ENCODE measurements at regions not wholly inside any gene's neighbourhood (a gene's known extent, or its start where the extent isn't known, plus 50 kb on each side); places are given as distances from the start of the nearest gene placed in this dataset.

- H3K27me3 ChIP-seq, result peaks cover 0 to 8% (median 0%) of the 10 kb centered on the region in 4 donors
- DNase-seq, result no peak
- intact Hi-C loops (cut with DNase I), result no loop called here
- no peaks in the 10 kb centered on the region for H3K9me3 ChIP-seq
- no peaks in the 10 kb centered on the region for H3K36me3 ChIP-seq
- TF ChIP-seq POLR2A (IDR thresholded peaks at IDR 0.05), result no peak
- TF ChIP-seq, protein P1, sequence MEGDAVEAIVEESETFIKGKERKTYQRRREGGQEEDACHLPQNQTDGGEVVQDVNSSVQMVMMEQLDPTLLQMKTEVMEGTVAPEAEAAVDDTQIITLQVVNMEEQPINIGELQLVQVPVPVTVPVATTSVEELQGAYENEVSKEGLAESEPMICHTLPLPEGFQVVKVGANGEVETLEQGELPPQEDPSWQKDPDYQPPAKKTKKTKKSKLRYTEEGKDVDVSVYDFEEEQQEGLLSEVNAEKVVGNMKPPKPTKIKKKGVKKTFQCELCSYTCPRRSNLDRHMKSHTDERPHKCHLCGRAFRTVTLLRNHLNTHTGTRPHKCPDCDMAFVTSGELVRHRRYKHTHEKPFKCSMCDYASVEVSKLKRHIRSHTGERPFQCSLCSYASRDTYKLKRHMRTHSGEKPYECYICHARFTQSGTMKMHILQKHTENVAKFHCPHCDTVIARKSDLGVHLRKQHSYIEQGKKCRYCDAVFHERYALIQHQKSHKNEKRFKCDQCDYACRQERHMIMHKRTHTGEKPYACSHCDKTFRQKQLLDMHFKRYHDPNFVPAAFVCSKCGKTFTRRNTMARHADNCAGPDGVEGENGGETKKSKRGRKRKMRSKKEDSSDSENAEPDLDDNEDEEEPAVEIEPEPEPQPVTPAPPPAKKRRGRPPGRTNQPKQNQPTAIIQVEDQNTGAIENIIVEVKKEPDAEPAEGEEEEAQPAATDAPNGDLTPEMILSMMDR (IDR thresholded peaks at IDR 0.05), result no peak
- peaks cover 0 to 16% (median 0%) of the 10 kb centered on the region in 3 donors for H3K4me1 ChIP-seq
- no peak overlapping the region for H3K4me3 ChIP-seq
- 21 to 32% methylated on average over 1 of the region's 1 CpG for whole genome bisulfite sequencing, 2 donors
- H3K27ac ChIP-seq, result no peak overlapping the region
These were observed 101.7 kb upstream of the RBBP8 start for GRCh38 chr18:22831441-22831904.

DNA sequence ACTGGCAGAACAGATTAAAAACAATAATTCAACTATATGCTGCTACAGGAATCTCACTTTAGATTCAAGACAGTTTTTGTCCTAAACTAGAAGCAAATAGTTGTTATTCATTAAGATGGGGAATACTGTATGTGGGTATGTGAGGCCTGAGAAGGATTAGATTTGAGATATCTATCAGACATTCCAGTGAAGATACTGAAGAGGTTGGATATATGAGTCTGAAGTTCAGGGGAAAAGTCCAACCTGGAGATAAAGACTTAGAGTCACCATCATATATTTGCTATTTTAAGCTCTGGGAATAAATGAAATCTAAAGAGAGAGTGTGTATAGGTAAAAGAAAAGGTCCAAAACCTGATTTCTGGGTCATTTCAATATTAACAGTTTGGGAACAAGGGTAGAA lies 96.2 kb upstream of the RBBP8 start:
- no peak for DNase-seq
- peaks cover 0 to 17% (median 0%) of the 10 kb centered on the region in 4 donors for H3K27me3 ChIP-seq
- no peak overlapping the region for H3K27ac ChIP-seq
- intact Hi-C loops (cut with DNase I), result no loop called here
- TF ChIP-seq POLR2A (IDR thresholded peaks at IDR 0.05), result no peak
- TF ChIP-seq, protein P1 (IDR thresholded peaks at IDR 0.05), result no peak
- H3K4me1 ChIP-seq, result peaks cover 0 to 29% (median 5%) of the 10 kb centered on the region in 3 donors
- no peaks in the 10 kb centered on the region for H3K9me3 ChIP-seq
- no peaks in the 10 kb centered on the region for H3K36me3 ChIP-seq
- no peak overlapping the region for H3K4me3 ChIP-seq

GRCh38 chr18:22838221-22838620 lies 94.9 kb upstream of the RBBP8 start:
- Histone ChIP-seq H3K4me1 (peaks cover 0 to 42% (median 5%) of the 10 kb centered on the region in 3 donors), H3K36me3 (no peaks in the 10 kb centered on the region), H3K4me3 (no peak overlapping the region), H3K27me3 (peaks cover 0 to 9% (median 0%) of the 10 kb centered on the region in 4 donors), H3K9me3 (no peaks in the 10 kb centered on the region), H3K27ac (no peak overlapping the region)
- TF ChIP-seq POLR2A (IDR thresholded peaks at IDR 0.05), result no peak
- TF ChIP-seq, protein P1 (IDR thresholded peaks at IDR 0.05), result no peak
- WGBS, 2 donors, result 80 to 100% methylated on average over 1 of the region's 1 CpG
- intact Hi-C loops (cut with DNase I), result no loop called here
- DNase-seq, result no peak

DNA sequence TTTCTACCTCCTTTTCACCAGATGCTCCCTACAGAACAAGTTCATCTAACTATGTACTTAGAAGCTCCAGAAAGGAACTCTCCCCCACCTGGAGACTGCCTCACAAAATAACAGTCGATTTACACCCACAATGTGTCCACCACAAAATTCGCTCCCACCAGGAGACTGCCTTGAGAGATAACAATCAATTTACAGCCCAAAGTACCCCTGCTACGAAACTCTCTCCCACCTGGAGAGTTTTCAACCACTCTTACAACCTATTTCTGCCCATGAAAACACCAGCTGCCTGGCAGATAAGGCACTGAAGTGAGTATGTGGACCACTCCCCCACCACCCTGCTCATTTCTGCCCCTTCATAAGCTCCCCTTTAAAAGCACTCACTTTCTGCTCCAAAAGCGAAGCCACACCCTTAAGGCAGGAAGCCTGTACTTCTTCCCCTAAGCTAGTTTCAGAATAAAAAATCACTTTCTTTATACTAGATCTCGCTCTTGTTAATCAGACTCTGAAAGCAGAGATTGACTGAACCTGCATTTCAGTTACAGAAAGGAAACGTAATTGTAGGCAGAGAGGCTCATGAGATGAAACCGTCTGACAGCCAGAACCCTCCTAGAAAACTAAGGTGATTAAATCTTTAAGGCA lies 94.4 kb upstream of the RBBP8 start:
- Histone ChIP-seq H3K27ac (peak overlapping the region; percentile 2 to 23 (median 6)), H3K4me3 (no peak overlapping the region), H3K27me3 (peaks cover 0 to 9% (median 0%) of the 10 kb centered on the region in 4 donors), H3K4me1 (peaks cover 0 to 47% (median 5%) of the 10 kb centered on the region in 3 donors), H3K9me3 (no peaks in the 10 kb centered on the region), H3K36me3 (no peaks in the 10 kb centered on the region)
- DNase-seq, result no peak
- intact Hi-C loops (cut with DNase I), result no loop called here
- TF ChIP-seq, protein P1 (IDR thresholded peaks at IDR 0.05), result no peak
- TF ChIP-seq POLR2A (IDR thresholded peaks at IDR 0.05), result no peak
- 28 to 34% methylated on average over 6 to 7 of the region's 7 CpGs for WGBS, 2 donors

DNA sequence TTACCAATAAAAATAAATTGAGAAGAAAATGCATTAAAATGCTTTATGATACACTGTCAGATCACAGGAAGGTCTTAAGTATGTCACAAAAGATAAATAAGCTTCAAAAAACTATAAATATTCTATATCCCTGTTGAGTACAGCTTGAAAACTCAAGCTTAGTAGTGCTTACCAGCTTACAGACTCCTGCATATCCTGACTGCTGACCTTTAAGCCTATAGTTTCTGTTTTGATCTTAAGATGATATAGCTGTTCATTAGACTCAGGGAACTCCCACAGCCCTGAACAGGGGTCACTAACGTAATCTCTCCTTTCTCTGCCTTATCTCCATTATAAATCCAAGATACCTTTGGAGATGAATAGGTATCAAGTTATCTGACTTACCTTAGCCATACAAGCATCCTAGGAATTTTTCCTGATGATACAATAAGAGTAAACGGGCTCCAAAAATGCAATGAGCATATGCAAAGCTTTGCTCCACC lies 93.7 kb upstream of the RBBP8 start:
- intact Hi-C loops (cut with DNase I), result no loop called here
- H3K27me3 ChIP-seq, result peaks cover 0 to 9% (median 0%) of the 10 kb centered on the region in 4 donors
- no peaks in the 10 kb centered on the region for H3K9me3 ChIP-seq
- peaks cover 0 to 53% (median 5%) of the 10 kb centered on the region in 3 donors for H3K4me1 ChIP-seq
- DNase-seq, result no peak
- WGBS, 2 donors, result 26 to 32% methylated on average over 2 of the region's 2 CpGs
- TF ChIP-seq, protein P1 (IDR thresholded peaks at IDR 0.05), result no peak
- TF ChIP-seq POLR2A (IDR thresholded peaks at IDR 0.05), result no peak
- no peak overlapping the region for H3K4me3 ChIP-seq
- H3K36me3 ChIP-seq, result no peaks in the 10 kb centered on the region
- H3K27ac ChIP-seq, result peak overlapping the region in 3 of 4 donors; percentile 2 to 23 (median 7)

Data from esophagus squamous epithelium (tissue), 5 donors.